NCI-H146 treated with DMSO at 0.1 percent for 48 hours (cell line): ENCODE measurements at regions not wholly inside any gene's neighbourhood (a gene's known extent, or its start where the extent isn't known, plus 50 kb on each side); places are given as distances from the start of the nearest gene placed in this dataset.
A peak's percentile ranks its signal among the peaks of the same experiment; 100 is the strongest.
"Not testable (repeated sequence)": the region's sequence is repeated elsewhere in the genome, so short reads cannot be mapped to it uniquely, and the experiment has no call there.

Source experiments
- DNase-seq: peaks from one replicate; lab custom pipeline; 2025; ENCODE audit not compliant: unreplicated experiment; lab: John Stamatoyannopoulos, UW

GRCh38 chr5:126284977-126285696, 138.1 kb upstream of the GRAMD2B start:
- no peak for DNase-seq

- DNase-seq = not testable (repeated sequence)
Measured at GRCh38 chr5:126296121-126296520, 127.1 kb upstream of the GRAMD2B start.

GRCh38 chr5:126300293-126300692, 122.9 kb upstream of the GRAMD2B start:
- DNase-seq = no peak

- DNase-seq = no peak
Measured at GRCh38 chr5:126301056-126301455, 122.2 kb upstream of the GRAMD2B start.

- no peak for DNase-seq
Measured at GRCh38 chr5:126309860-126310259, 113.3 kb upstream of the GRAMD2B start.

- DNase-seq = no peak
Measured at GRCh38 chr5:126311766-126312165, 111.4 kb upstream of the GRAMD2B start.

- DNase-seq = no peak
Measured at GRCh38 chr5:126315341-126315740, 107.9 kb upstream of the GRAMD2B start.

- no peak for DNase-seq
Measured at GRCh38 chr5:126332326-126332725, 90.9 kb upstream of the GRAMD2B start.

- DNase-seq = no peak
Measured at GRCh38 chr5:126334760-126335159, 88.4 kb upstream of the GRAMD2B start.

GRCh38 chr5:126335886-126336285, 87.3 kb upstream of the GRAMD2B start:
- DNase-seq = no peak

- no peak for DNase-seq
Measured at GRCh38 chr5:126338635-126339034, 84.6 kb upstream of the GRAMD2B start.

- DNase-seq = peak; percentile 17
Measured at GRCh38 chr5:126339215-126339805, 83.9 kb upstream of the GRAMD2B start.

GRCh38 chr5:126341906-126342630, 81.1 kb upstream of the GRAMD2B start:
- no peak for DNase-seq

- no peak for DNase-seq
Measured at GRCh38 chr5:126348855-126349635, 74.2 kb upstream of the GRAMD2B start.

- no peak for DNase-seq
Measured at GRCh38 chr5:126351153-126351552, 72.1 kb upstream of the GRAMD2B start.

- DNase-seq = no peak
Measured at GRCh38 chr5:126354012-126354857, 69.0 kb upstream of the GRAMD2B start.

GRCh38 chr5:126354858-126355731, 68.1 kb upstream of the GRAMD2B start:
- no peak for DNase-seq

GRCh38 chr5:126355940-126356339, 67.3 kb upstream of the GRAMD2B start:
- DNase-seq = no peak

- DNase-seq = no peak
Measured at GRCh38 chr5:126357585-126358342, 65.4 kb upstream of the GRAMD2B start.
